ENCODE measurements at regions not wholly inside any gene's neighbourhood (a gene's known extent, or its start where the extent isn't known, plus 50 kb on each side); places are given as distances from the start of the nearest gene placed in this dataset.

DNA sequence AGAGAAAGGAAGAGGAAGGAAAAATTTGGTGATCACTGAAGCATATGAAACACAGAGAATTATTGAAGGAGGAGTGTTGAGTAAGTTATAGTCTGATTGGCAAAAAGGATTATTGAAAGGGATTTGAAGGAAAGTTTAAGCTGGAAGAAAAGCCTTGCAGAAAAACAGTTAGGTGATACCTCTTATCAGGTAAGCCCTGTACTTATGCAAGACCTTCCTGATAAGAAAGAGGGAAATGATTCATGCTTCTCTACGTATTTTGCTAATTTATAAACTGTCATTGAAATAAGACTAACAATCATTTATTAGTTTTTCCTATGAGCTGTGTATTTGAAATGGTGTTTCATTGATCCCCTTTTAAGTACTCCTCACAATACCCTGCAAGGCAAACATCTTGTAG is 793.9 kb upstream of the NRXN1 start:
- no peak for TF ChIP-seq POLR2A (IDR thresholded peaks at IDR 0.05)
- TF ChIP-seq, protein P1, sequence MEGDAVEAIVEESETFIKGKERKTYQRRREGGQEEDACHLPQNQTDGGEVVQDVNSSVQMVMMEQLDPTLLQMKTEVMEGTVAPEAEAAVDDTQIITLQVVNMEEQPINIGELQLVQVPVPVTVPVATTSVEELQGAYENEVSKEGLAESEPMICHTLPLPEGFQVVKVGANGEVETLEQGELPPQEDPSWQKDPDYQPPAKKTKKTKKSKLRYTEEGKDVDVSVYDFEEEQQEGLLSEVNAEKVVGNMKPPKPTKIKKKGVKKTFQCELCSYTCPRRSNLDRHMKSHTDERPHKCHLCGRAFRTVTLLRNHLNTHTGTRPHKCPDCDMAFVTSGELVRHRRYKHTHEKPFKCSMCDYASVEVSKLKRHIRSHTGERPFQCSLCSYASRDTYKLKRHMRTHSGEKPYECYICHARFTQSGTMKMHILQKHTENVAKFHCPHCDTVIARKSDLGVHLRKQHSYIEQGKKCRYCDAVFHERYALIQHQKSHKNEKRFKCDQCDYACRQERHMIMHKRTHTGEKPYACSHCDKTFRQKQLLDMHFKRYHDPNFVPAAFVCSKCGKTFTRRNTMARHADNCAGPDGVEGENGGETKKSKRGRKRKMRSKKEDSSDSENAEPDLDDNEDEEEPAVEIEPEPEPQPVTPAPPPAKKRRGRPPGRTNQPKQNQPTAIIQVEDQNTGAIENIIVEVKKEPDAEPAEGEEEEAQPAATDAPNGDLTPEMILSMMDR (IDR thresholded peaks at IDR 0.05), result no peak
